GM23338 (cell line): ENCODE measurements at regions not wholly inside any gene's neighbourhood (a gene's known extent, or its start where the extent isn't known, plus 50 kb on each side); places are given as distances from the start of the nearest gene placed in this dataset.

ENCODE experiments used
- ATAC-seq: fragments of 200-7000 bp; cut with Tn5 transposase; 3 replicates; pipeline ENCODE4 v1.9.1; 2020
- DNase-seq: peaks from one replicate; pipeline ENCODE4 v3.0.0-alpha.2; 2015; ENCODE audit warnings: low spot score
- H2AFZ ChIP-seq: fragments of 200-600 bp; sonication (generic); 2 replicates; pipeline ENCODE4 v1.8.0; 2016; ENCODE audit warnings: antibody characterized with exemption, mild to moderate bottlenecking, moderate library complexity
- H3F3A ChIP-seq: fragments of 200-600 bp; sonication (generic); replicated peaks from 2 replicates; pipeline ENCODE4 v1.8.0; 2017; ENCODE audit warnings: antibody characterized with exemption, mixed run types, low read depth
- H3K27ac ChIP-seq: fragments of 200-600 bp; sonication (generic); 2 replicates; pipeline ENCODE4 v1.6.1; 2016; ENCODE audit warnings: low read depth
- H3K27me3 ChIP-seq: fragments of 200-600 bp; sonication (generic); 2 replicates; pipeline ENCODE4 v1.8.0; 2016; ENCODE audit warnings: mild to moderate bottlenecking, mixed run types, moderate library complexity; ENCODE audit not compliant: insufficient read depth
- H3K36me3 ChIP-seq: fragments of 200-600 bp; sonication (generic); 2 replicates; pipeline ENCODE4 v1.8.0; 2016; ENCODE audit warnings: mild to moderate bottlenecking; ENCODE audit not compliant: insufficient read depth
- H3K4me1 ChIP-seq: fragments of 200-600 bp; sonication (generic); 2 replicates; pipeline ENCODE4 v1.8.0; 2016; ENCODE audit warnings: mild to moderate bottlenecking, moderate library complexity; ENCODE audit not compliant: insufficient read depth
- H3K4me2 ChIP-seq: fragments of 200-600 bp; sonication (generic); 2 replicates; pipeline ENCODE4 v1.7.1; 2017; ENCODE audit warnings: mixed run types
- H3K4me3 ChIP-seq: fragments of 200-600 bp; sonication (generic); 2 replicates; pipeline ENCODE4 v1.6.1; 2016; ENCODE audit warnings: mixed run types
- H3K79me2 ChIP-seq: fragments of 200-600 bp; sonication (generic); replicated peaks from 2 replicates; pipeline ENCODE4 v1.8.0; 2017; ENCODE audit warnings: mild to moderate bottlenecking; ENCODE audit not compliant: insufficient read depth
- H3K9me2 ChIP-seq: fragments of 200-600 bp; sonication (generic); 2 replicates; pipeline ENCODE4 v1.8.0; 2017; ENCODE audit not compliant: insufficient read depth
- H4K20me1 ChIP-seq: fragments of 200-600 bp; sonication (generic); replicated peaks from 2 replicates; pipeline ENCODE4 v1.8.0; 2017; ENCODE audit warnings: mild to moderate bottlenecking; ENCODE audit not compliant: insufficient read depth
- H3K27ac Mint-ChIP-seq: 2 replicates; pipeline ENCODE4 v1.8.0; 2020; ENCODE audit warnings: inconsistent platforms, mild to moderate bottlenecking, moderate library complexity, mixed read lengths
- H3K27me3 Mint-ChIP-seq: 3 replicates; pipeline ENCODE4 v1.8.0; 2022; ENCODE audit warnings: low read depth, mild to moderate bottlenecking, moderate library complexity, mixed read lengths, inconsistent platforms; ENCODE audit not compliant: insufficient read depth, poor library complexity
- H3K36me3 Mint-ChIP-seq: 3 replicates; pipeline ENCODE4 v1.8.0; 2021; ENCODE audit warnings: low read depth, mild to moderate bottlenecking, inconsistent platforms, moderate library complexity, mixed read lengths
- H3K4me1 Mint-ChIP-seq: 3 replicates; pipeline ENCODE4 v1.8.0; 2020; ENCODE audit warnings: mild to moderate bottlenecking, inconsistent platforms, mixed read lengths
- H3K4me3 Mint-ChIP-seq: 3 replicates; pipeline ENCODE4 v1.8.0; 2021; ENCODE audit warnings: moderate library complexity, mild to moderate bottlenecking, inconsistent platforms, mixed read lengths
- H3K9me3 Mint-ChIP-seq: 3 replicates; pipeline ENCODE4 v1.8.0; 2020; ENCODE audit warnings: moderate library complexity, mild to moderate bottlenecking, inconsistent platforms, mixed read lengths
- EZH2 ChIP-seq: fragments of 200-600 bp; sonication (generic); IDR thresholded peaks from one replicate; pipeline ENCODE4 v1.8.0; 2017; ENCODE audit warnings: antibody characterized with exemption, mild to moderate bottlenecking, low read depth; ENCODE audit not compliant: unreplicated experiment
- POLR2AphosphoS5 ChIP-seq: IDR thresholded peaks from 2 replicates; pipeline ENCODE4 v1.6.1; 2016; ENCODE audit warnings: antibody characterized with exemption, low read depth
- ZNF114 ChIP-seq: fragments of 250-450 bp; sonication (Bioruptor Pico); IDR thresholded peaks from 2 replicates; pipeline ENCODE4 v1.5.0; 2020; ENCODE audit warnings: mild to moderate bottlenecking, moderate library complexity
- ZNF331 ChIP-seq: fragments of 250-450 bp; sonication (Bioruptor Pico); IDR thresholded peaks from 2 replicates; pipeline ENCODE4 v1.5.0; 2020; ENCODE audit warnings: low read depth, mild to moderate bottlenecking, moderate library complexity
- TF ChIP-seq, protein P1 (sequence below), 2 experiments: fragments of 200-600 bp in 1 of 2; sonication (generic) in 1 of 2; conservative IDR thresholded peaks; 2 replicates each; pipeline versions ENCODE4 v1.5.1 to v1.6.1; 2016 to 2017; ENCODE audit warnings: antibody characterized with exemption in 2 of 2, low read depth in 2 of 2, mild to moderate bottlenecking in 2 of 2, moderate library complexity in 1 of 2
- TF ChIP-seq, protein P2 (sequence below): IDR thresholded peaks from 2 replicates; pipeline ENCODE4 v1.6.1; 2016; ENCODE audit warnings: antibody characterized with exemption
- TF ChIP-seq, protein P3 (sequence below): fragments of 250-450 bp; sonication (Bioruptor Pico); IDR thresholded peaks from 2 replicates; pipeline ENCODE4 v1.5.0; 2020; ENCODE audit warnings: mild to moderate bottlenecking, moderate library complexity

GRCh38 chr6:147873816-147874215, 365.3 kb downstream of the SAMD5 start (continued):
- TF ChIP-seq, protein P1, sequence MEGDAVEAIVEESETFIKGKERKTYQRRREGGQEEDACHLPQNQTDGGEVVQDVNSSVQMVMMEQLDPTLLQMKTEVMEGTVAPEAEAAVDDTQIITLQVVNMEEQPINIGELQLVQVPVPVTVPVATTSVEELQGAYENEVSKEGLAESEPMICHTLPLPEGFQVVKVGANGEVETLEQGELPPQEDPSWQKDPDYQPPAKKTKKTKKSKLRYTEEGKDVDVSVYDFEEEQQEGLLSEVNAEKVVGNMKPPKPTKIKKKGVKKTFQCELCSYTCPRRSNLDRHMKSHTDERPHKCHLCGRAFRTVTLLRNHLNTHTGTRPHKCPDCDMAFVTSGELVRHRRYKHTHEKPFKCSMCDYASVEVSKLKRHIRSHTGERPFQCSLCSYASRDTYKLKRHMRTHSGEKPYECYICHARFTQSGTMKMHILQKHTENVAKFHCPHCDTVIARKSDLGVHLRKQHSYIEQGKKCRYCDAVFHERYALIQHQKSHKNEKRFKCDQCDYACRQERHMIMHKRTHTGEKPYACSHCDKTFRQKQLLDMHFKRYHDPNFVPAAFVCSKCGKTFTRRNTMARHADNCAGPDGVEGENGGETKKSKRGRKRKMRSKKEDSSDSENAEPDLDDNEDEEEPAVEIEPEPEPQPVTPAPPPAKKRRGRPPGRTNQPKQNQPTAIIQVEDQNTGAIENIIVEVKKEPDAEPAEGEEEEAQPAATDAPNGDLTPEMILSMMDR (conservative IDR thresholded peaks at IDR 0.05; ENCODE audit: low read depth in 2 of 2): no peak
- TF ChIP-seq, protein P2, sequence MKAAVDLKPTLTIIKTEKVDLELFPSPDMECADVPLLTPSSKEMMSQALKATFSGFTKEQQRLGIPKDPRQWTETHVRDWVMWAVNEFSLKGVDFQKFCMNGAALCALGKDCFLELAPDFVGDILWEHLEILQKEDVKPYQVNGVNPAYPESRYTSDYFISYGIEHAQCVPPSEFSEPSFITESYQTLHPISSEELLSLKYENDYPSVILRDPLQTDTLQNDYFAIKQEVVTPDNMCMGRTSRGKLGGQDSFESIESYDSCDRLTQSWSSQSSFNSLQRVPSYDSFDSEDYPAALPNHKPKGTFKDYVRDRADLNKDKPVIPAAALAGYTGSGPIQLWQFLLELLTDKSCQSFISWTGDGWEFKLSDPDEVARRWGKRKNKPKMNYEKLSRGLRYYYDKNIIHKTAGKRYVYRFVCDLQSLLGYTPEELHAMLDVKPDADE: no peak
- TF ChIP-seq, protein P3, sequence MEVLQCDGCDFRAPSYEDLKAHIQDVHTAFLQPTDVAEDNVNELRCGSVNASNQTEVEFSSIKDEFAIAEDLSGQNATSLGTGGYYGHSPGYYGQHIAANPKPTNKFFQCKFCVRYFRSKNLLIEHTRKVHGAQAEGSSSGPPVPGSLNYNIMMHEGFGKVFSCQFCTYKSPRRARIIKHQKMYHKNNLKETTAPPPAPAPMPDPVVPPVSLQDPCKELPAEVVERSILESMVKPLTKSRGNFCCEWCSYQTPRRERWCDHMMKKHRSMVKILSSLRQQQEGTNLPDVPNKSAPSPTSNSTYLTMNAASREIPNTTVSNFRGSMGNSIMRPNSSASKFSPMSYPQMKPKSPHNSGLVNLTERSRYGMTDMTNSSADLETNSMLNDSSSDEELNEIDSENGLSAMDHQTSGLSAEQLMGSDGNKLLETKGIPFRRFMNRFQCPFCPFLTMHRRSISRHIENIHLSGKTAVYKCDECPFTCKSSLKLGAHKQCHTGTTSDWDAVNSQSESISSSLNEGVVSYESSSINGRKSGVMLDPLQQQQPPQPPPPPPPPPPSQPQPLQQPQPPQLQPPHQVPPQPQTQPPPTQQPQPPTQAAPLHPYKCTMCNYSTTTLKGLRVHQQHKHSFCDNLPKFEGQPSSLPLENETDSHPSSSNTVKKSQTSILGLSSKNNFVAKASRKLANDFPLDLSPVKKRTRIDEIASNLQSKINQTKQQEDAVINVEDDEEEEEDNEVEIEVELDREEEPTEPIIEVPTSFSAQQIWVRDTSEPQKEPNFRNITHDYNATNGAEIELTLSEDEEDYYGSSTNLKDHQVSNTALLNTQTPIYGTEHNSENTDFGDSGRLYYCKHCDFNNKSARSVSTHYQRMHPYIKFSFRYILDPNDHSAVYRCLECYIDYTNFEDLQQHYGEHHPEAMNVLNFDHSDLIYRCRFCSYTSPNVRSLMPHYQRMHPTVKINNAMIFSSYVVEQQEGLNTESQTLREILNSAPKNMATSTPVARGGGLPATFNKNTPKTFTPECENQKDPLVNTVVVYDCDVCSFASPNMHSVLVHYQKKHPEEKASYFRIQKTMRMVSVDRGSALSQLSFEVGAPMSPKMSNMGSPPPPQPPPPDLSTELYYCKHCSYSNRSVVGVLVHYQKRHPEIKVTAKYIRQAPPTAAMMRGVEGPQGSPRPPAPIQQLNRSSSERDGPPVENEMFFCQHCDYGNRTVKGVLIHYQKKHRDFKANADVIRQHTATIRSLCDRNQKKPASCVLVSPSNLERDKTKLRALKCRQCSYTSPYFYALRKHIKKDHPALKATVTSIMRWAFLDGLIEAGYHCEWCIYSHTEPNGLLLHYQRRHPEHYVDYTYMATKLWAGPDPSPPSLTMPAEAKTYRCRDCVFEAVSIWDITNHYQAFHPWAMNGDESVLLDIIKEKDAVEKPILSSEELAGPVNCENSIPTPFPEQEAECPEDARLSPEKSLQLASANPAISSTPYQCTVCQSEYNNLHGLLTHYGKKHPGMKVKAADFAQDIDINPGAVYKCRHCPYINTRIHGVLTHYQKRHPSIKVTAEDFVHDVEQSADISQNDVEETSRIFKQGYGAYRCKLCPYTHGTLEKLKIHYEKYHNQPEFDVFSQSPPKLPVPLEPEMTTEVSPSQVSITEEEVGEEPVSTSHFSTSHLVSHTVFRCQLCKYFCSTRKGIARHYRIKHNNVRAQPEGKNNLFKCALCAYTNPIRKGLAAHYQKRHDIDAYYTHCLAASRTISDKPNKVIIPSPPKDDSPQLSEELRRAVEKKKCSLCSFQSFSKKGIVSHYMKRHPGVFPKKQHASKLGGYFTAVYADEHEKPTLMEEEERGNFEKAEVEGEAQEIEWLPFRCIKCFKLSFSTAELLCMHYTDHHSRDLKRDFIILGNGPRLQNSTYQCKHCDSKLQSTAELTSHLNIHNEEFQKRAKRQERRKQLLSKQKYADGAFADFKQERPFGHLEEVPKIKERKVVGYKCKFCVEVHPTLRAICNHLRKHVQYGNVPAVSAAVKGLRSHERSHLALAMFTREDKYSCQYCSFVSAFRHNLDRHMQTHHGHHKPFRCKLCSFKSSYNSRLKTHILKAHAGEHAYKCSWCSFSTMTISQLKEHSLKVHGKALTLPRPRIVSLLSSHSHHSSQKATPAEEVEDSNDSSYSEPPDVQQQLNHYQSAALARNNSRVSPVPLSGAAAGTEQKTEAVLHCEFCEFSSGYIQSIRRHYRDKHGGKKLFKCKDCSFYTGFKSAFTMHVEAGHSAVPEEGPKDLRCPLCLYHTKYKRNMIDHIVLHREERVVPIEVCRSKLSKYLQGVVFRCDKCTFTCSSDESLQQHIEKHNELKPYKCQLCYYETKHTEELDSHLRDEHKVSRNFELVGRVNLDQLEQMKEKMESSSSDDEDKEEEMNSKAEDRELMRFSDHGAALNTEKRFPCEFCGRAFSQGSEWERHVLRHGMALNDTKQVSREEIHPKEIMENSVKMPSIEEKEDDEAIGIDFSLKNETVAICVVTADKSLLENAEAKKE: no peak

DNA sequence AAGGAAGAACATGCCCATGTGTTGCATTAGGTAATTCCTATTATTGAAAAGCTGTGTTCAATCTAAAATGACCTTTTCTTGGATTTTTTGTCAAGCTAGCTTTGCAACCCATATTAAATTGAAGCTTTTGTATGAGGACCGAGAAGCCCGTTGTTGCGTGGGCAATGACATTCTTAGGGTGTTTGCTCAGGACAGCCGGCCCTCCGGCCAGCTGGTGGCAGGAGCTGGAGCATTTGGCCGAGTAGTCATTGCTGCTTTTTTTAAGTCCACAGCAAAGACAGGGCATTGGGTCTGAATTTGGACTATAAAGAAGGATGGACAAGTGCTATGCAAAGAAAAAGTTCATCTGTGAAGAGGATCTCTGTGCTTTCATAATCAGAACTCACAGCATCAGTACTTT, 365.8 kb downstream of the SAMD5 start:
- no peaks in the 10 kb centered on the region for H3K9me3 Mint-ChIP-seq
- ATAC-seq (no peak), DNase-seq (no peak)
- Histone ChIP-seq H3K79me2 (no peaks in the 10 kb centered on the region), H2AFZ (no peak overlapping the region), H3K4me3 (no peak overlapping the region), H3K9me2 (no peaks in the 10 kb centered on the region), H3K4me2 (no peak overlapping the region), H3K4me1 (no peaks in the 10 kb centered on the region), H3K27ac (no peak overlapping the region), H4K20me1 (no peaks in the 10 kb centered on the region), H3F3A (no peaks in the 10 kb centered on the region), H3K36me3 (no peaks in the 10 kb centered on the region), H3K27me3 (no peaks in the 10 kb centered on the region)
- peaks cover 6% of the 10 kb centered on the region; the same call in 2 of the 3 replicates for H3K4me1 Mint-ChIP-seq
- no peak overlapping the region for H3K27ac Mint-ChIP-seq
- H3K27me3 Mint-ChIP-seq: no peaks in the 10 kb centered on the region
- TF ChIP-seq POLR2AphosphoS5: no peak
- no peak for TF ChIP-seq EZH2
- TF ChIP-seq, protein P2: no peak
- TF ChIP-seq ZNF114 (CRISPR knock-in tag): no peak
- no peak for TF ChIP-seq ZNF331 (CRISPR knock-in tag)
- no peaks in the 10 kb centered on the region for H3K36me3 Mint-ChIP-seq
- H3K4me3 Mint-ChIP-seq: no peak overlapping the region
